Stimulated activated naive CD4-positive, alpha-beta T cell (primary cell): ENCODE measurements at regions not wholly inside any gene's neighbourhood (a gene's known extent, or its start where the extent isn't known, plus 50 kb on each side); places are given as distances from the start of the nearest gene placed in this dataset.
"Not testable (repeated sequence)": the region's sequence is repeated elsewhere in the genome, so short reads cannot be mapped to it uniquely, and the experiment has no call there.

Experiments used
- DNase-seq, 6 experiments: peaks; one replicate each; lab custom pipeline; 2025; lab: John Stamatoyannopoulos, UW

- no peak for DNase-seq
Measured at GRCh38 chr2:52386433-52387030, 1354.6 kb upstream of the NRXN1 start.

DNA sequence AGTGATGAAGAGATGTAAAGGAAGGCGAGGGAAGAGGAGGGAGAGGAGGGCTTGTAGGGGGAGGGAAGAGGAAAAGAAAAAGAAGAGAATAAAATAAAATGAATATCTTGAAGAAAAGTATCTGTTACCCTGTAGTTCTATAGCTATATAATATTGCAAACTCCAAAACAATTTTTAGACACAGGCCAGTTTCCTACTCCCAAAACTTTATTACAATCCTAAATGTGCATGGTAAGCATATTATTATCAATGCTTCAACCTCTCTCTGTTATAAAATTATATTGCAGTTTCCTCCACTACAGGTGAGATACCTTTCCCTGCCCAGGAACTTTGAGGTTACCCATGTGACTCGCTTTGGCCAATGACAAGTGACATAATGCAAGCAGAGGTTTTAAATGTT lies 1351.6 kb upstream of the NRXN1 start:
- DNase-seq: no peak

DNA sequence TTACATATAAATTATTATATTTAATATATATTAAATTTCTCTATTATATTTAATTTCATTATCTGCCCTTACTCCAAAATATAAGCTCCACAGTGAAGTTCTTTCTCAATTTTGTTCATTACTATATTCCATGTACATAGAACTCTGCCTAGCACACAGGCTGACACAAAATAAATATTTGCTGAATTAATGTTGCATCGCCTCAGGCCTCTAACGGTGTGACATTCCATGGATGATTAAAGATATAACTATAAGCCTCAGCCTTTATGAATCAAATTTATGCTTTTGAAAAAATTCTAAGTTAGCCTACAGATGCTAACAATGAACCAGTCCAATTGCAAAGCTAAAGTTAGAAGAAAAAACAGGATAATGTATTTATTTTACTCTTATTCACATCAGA lies 1337.2 kb upstream of the NRXN1 start:
- no peak for DNase-seq

DNA sequence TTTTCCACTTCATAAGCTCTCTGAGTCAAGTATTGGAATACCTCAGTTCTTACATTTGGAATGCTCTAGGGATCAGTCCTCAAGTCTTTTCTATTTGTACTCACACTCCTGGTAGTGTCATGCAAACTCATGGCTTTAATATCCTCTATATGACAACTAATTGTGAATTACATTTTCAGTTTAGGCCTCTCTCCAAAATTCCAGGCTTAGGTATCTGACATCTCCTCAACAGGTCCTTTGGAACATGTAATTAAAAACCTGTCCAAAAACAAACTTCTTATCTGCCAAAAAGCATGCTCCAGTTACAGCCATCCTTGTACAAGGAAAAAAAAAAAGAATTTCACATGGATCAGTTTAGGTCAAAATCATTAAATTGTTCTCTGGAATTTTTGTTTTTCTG lies 1336.2 kb upstream of the NRXN1 start:
- no peak for DNase-seq

GRCh38 chr2:52365946-52366345 lies 1334.0 kb upstream of the NRXN1 start:
- DNase-seq: no peak

GRCh38 chr2:52356556-52356955 lies 1324.6 kb upstream of the NRXN1 start:
- DNase-seq: no peak

DNA sequence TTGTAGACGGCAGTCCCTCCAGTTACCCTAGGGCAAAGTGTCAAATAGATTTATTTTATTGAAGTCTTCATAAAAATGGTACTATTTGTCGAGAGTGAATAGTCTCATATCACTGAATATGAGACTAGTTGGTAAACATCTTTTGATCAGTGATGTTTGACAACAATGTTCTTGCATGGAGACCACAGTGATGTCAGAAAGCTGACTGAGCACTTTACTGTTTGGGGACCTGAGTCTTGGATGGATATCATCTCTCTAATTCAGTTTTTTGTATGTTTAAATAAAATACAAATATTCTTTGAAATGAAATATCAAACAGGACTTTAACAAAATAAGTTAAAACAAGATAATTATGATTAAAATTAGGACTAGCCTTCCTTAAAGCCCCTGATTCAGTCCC lies 1315.4 kb upstream of the NRXN1 start:
- no peak for DNase-seq

GRCh38 chr2:52345676-52346075 lies 1313.7 kb upstream of the NRXN1 start:
- no peak for DNase-seq

DNA sequence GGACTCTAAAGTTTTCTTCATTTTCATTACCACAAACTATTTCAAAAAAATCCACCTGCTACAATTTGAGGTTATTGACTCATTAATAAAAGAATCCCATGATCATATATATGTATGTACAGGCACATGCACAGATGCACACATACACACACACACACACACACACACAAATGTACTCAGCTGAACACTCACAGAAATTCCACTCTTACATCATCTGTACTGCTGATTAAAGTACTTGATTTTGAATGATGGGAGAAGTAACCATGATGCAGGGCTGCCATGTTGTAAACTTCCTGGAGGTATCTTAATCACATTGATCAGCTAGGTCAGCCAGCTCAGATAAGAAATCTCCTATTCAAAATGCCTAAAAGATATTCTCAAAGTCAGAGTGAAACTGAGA lies 1313.2 kb upstream of the NRXN1 start:
- no peak for DNase-seq

- no peak for DNase-seq
Measured at GRCh38 chr2:52343706-52344266, 1311.9 kb upstream of the NRXN1 start.

DNA sequence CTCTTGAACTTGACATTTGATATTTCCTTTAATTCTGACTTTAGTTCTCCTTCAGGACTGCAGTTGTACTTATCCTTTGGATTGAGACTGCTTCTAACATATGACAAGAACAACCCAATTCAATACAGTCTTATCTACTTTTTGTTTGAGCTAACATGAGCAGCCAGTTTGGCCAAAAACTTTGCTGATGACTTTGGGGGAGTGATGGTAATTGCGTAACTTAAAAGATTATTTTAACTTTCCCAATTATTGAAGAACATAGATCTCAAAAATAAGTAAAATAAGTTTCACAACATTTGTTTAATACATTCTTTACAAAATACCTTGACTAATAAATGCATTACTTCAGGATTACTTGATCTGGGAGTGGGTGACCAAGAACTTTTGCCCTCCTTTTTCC lies 1311.1 kb upstream of the NRXN1 start:
- DNase-seq: no peak

DNA sequence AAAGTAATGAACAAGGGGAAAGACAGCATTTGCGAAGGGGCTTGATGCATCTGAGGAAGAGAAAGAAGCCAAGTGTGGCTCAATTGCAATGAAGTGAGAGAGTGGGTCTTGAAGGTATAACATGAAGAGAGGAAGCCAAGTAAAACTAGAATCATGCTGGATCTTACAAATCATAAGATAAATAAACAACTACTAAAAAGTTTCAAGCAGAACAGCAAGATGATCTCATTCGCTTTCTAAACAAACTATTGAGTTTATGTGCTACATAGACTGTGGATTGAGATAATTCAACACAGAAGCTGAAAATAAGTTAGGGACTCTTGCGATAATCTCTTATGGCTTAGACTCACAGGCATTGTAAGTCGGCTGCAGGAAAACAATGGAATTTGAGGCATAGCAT lies 1310.5 kb upstream of the NRXN1 start:
- no peak for DNase-seq

GRCh38 chr2:52341732-52342131 lies 1309.8 kb upstream of the NRXN1 start:
- no peak for DNase-seq

DNA sequence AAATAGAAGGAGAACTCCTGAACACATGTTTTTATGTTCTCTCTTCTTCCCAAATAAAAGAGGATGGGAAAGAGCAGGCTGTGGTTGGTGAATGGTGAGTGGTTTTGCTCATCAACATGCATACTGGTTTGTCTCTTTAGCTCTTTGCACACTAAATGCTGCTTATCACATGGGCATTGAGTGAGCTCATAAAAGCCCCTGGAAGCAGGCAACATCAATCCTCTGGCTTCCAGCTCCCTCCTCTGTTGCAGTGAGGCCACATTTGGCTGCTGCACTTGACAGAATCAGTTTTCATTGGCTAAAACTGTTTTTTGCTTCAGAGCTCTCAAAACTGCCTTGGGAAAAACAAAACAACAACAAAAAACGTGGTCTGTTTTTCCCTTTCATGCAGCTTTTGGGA lies 1308.2 kb upstream of the NRXN1 start:
- DNase-seq: no peak

- not testable (repeated sequence) for DNase-seq
Measured at GRCh38 chr2:52337786-52338185, 1305.9 kb upstream of the NRXN1 start.

DNA sequence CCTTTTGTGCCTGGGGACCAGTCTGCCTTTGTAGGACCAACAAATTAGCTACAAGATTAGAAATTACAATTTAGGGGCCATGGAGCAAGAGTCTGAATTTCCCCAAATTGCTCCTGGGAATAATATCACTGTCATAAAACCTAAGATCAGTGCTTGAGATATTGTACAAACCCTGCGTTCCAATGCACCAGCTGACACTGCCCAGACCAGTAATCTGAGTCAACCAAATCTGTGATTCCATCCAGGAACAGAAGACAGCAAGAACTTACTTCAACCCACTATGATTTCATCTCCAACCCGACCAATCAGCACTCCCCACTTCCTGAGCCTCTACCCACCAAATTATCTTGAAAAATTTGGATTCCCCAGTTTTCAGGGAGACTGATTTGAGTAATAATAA lies 1305.0 kb upstream of the NRXN1 start:
- DNase-seq: no peak

- no peak for DNase-seq
Measured at GRCh38 chr2:52335727-52336126, 1303.8 kb upstream of the NRXN1 start.

- no peak for DNase-seq
Measured at GRCh38 chr2:52334185-52334584, 1302.3 kb upstream of the NRXN1 start.

- no peak for DNase-seq
Measured at GRCh38 chr2:52327641-52328040, 1295.7 kb upstream of the NRXN1 start.

GRCh38 chr2:52314231-52314630 lies 1282.3 kb upstream of the NRXN1 start:
- no peak for DNase-seq

DNA sequence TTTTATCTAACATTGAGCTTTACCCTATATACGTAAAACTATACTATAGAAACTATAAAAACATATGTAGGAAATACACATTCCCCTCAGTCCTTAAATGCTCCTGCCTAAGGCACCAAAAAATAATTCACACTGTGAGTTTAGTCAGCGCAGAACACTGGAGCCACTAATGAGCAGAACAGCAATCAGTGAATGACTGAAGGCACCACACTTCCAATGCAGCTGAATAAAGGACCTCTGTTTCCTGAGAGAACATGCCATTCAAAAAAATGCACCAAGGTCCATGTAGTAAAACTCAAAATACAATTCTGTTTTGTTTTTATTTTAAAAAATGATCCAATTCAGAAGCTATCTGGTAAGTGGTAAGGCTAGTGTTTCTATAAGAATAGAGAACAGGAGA lies 1280.6 kb upstream of the NRXN1 start:
- no peak for DNase-seq

DNA sequence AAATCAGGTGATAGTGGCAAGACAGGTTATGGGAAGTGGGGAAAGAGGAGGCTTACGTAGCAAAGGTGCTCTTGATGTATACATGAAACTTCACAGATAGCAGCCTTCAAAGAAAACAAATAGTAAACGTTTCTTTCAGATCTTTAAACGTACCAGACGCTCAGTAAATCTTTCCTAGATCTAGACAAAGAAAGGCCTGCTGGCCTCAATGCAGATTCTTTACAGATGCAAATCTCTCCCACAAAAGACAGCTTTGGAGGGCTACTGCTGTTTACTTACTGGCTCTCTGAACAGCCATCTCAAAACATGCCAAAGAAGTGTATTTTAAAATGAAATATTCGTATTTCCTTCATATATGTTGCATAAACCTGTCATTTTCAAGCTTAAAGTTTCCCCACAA lies 1279.9 kb upstream of the NRXN1 start:
- no peak for DNase-seq

DNA sequence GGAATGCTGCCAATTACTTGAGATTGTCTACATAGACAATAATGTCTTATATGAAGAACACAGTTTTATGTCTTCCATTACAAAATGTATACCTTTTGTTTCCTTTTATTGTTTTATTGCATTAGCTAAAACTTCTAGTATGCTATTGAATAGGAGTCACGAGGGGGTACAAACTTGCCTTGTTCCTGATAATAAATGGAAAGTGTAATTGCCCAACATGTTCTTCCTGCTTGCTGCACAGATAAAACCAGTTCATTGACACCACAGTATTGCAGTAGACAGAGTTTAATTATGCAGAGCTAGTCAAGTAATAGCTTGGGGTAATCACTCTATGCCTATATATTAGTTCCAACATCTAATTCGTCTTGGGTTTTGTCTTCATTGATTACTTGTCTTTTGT lies 1276.2 kb upstream of the NRXN1 start:
- DNase-seq: no peak

GRCh38 chr2:52294628-52295027 lies 1262.7 kb upstream of the NRXN1 start:
- DNase-seq: no peak

GRCh38 chr2:52292801-52293200 lies 1260.9 kb upstream of the NRXN1 start:
- DNase-seq: no peak
